ENCODE measurements at regions not wholly inside any gene's neighbourhood (a gene's known extent, or its start where the extent isn't known, plus 50 kb on each side); places are given as distances from the start of the nearest gene placed in this dataset.

- H3K4me3 ChIP-seq = no peak overlapping the region
These were observed 774.6 kb upstream of the FAM98A start for GRCh38 chr2:34373586-34374233.

GRCh38 chr2:34372967-34373366 lies 773.9 kb upstream of the FAM98A start:
- Histone ChIP-seq H3K27me3 (no peaks in the 10 kb centered on the region), H3K4me1 (ENCODE audit: low read depth) (peaks cover 3% of the 10 kb centered on the region), H3K4me3 (no peak overlapping the region), H3K36me3 (no peaks in the 10 kb centered on the region), H3K27ac (no peak overlapping the region), H3K9me3 (ENCODE audit: low read depth) (no peaks in the 10 kb centered on the region)
- no peak for DNase-seq (ENCODE audit: low read depth in 1 of 2, low spot score in 1 of 2)
- TF ChIP-seq CTCF (IDR thresholded peaks at IDR 0.05; ENCODE audit: low read depth, low read length) = no peak

More at GRCh38 chr2:34373586-34374233, 774.6 kb upstream of the FAM98A start:
- no peaks in the 10 kb centered on the region for H3K27me3 ChIP-seq
- H3K9me3 ChIP-seq (ENCODE audit: low read depth) = no peaks in the 10 kb centered on the region
- peaks cover 3% of the 10 kb centered on the region for H3K4me1 ChIP-seq (ENCODE audit: low read depth)
- no peak for DNase-seq (ENCODE audit: low read depth in 1 of 2, low spot score in 1 of 2)
- H3K36me3 ChIP-seq = no peaks in the 10 kb centered on the region
- TF ChIP-seq CTCF (IDR thresholded peaks at IDR 0.05; ENCODE audit: low read depth, low read length) = no peak
- no peak overlapping the region for H3K27ac ChIP-seq

GRCh38 chr2:34371711-34372110 lies 772.6 kb upstream of the FAM98A start:
- no peak overlapping the region for H3K27ac ChIP-seq
- no peak for DNase-seq (ENCODE audit: low read depth in 1 of 2, low spot score in 1 of 2)
- H3K9me3 ChIP-seq (ENCODE audit: low read depth) = no peaks in the 10 kb centered on the region
- TF ChIP-seq CTCF (IDR thresholded peaks at IDR 0.05; ENCODE audit: low read depth, low read length) = no peak
- H3K27me3 ChIP-seq = no peaks in the 10 kb centered on the region
- no peak overlapping the region for H3K4me3 ChIP-seq
- peaks cover 6% of the 10 kb centered on the region for H3K4me1 ChIP-seq (ENCODE audit: low read depth)
- H3K36me3 ChIP-seq = no peaks in the 10 kb centered on the region

GRCh38 chr2:34368304-34368703 lies 769.2 kb upstream of the FAM98A start:
- Histone ChIP-seq H3K27ac (no peak overlapping the region), H3K9me3 (ENCODE audit: low read depth) (no peaks in the 10 kb centered on the region), H3K27me3 (no peaks in the 10 kb centered on the region), H3K4me3 (no peak overlapping the region), H3K4me1 (ENCODE audit: low read depth) (peaks cover 19% of the 10 kb centered on the region), H3K36me3 (no peaks in the 10 kb centered on the region)
- no peak for TF ChIP-seq CTCF (IDR thresholded peaks at IDR 0.05; ENCODE audit: low read depth, low read length)
- no peak for DNase-seq (ENCODE audit: low read depth in 1 of 2, low spot score in 1 of 2)

- peak overlapping the region; percentile 58 for H3K27ac ChIP-seq
- H3K4me1 ChIP-seq (ENCODE audit: low read depth) = peaks cover 19% of the 10 kb centered on the region
- DNase-seq (ENCODE audit: low read depth in 1 of 2, low spot score in 1 of 2) = peak in 1 of 2 donors; percentile 80
- H3K9me3 ChIP-seq (ENCODE audit: low read depth) = no peaks in the 10 kb centered on the region
- H3K36me3 ChIP-seq = no peaks in the 10 kb centered on the region
- H3K27me3 ChIP-seq = no peaks in the 10 kb centered on the region
- no peak overlapping the region for H3K4me3 ChIP-seq
- no peak for TF ChIP-seq CTCF (IDR thresholded peaks at IDR 0.05; ENCODE audit: low read depth, low read length)
These were observed 766.8 kb upstream of the FAM98A start for GRCh38 chr2:34365932-34366331.
